Naive thymus-derived CD8-positive, alpha-beta T cell (primary cell): ENCODE measurements at regions not wholly inside any gene's neighbourhood (a gene's known extent, or its start where the extent isn't known, plus 50 kb on each side); places are given as distances from the start of the nearest gene placed in this dataset.
"Not testable (repeated sequence)": the region's sequence is repeated elsewhere in the genome, so short reads cannot be mapped to it uniquely, and the experiment has no call there.

Source experiments
- ATAC-seq, 2 donors: fragments of 150-1000 bp; cut with Tn5 transposase in 1 of 2; sonication (Bioruptor Pico), chemical (Tn5 transposase) in 1 of 2; 1 replicate in 1 of 2; 2 replicates in 1 of 2; pipeline ENCODE4 v1.10.0; 2021; ENCODE audit warnings: mild to moderate bottlenecking in 2 of 2, moderate library complexity in 2 of 2
- POLR2A ChIA-PET: fragments of 350-600 bp; sonication (Branson Sonifier 250); formaldehyde crosslinking; loops from one replicate; lab custom pipeline; 2021; ENCODE audit warnings: antibody characterized with exemption; lab: Charles Lee
- DNase-seq, 10 donors: peaks; one replicate each; pipeline versions ENCODE4 v3.0.0 to v3.0.0-alpha.2; 2020 to 2022
- H3K27ac Mint-ChIP-seq, 10 donors: one replicate each; pipeline ENCODE4 v1.8.0; 2020 to 2022; ENCODE audit warnings: mild to moderate bottlenecking in 10 of 10, mixed read lengths in 10 of 10, moderate library complexity in 4 of 10, inconsistent platforms in 1 of 10
- H3K27me3 Mint-ChIP-seq, 5 donors: one replicate each; pipeline ENCODE4 v1.8.0; 2021 to 2022; ENCODE audit warnings: mixed read lengths in 5 of 5
- H3K36me3 Mint-ChIP-seq, 3 donors: one replicate each; pipeline ENCODE4 v1.8.0; 2020 to 2022; ENCODE audit warnings: mixed read lengths in 3 of 3, mild to moderate bottlenecking in 2 of 3, inconsistent platforms in 1 of 3
- H3K4me1 Mint-ChIP-seq, 4 donors: one replicate each; pipeline ENCODE4 v1.8.0; 2021 to 2022; ENCODE audit warnings: mixed read lengths in 4 of 4
- H3K4me3 Mint-ChIP-seq, 10 donors: one replicate each; pipeline ENCODE4 v1.8.0; 2020 to 2022; ENCODE audit warnings: mild to moderate bottlenecking in 10 of 10, mixed read lengths in 10 of 10, moderate library complexity in 6 of 10, inconsistent platforms in 1 of 10
- H3K9me3 Mint-ChIP-seq, 9 donors: one replicate each; pipeline ENCODE4 v1.8.0; 2020 to 2022; ENCODE audit warnings: mixed read lengths in 9 of 9, mild to moderate bottlenecking in 3 of 9, inconsistent platforms in 1 of 9, moderate library complexity in 1 of 9

GRCh38 chr13:44669534-44669933 is 93.4 kb upstream of the TSC22D1 start:
- Mint-ChIP-seq H3K4me1 (peaks cover 0 to 2% (median 0%) of the 10 kb centered on the region in 4 donors), H3K9me3 (no peaks in the 10 kb centered on the region), H3K27ac (no peak overlapping the region), H3K36me3 (no peaks in the 10 kb centered on the region), H3K4me3 (no peak overlapping the region), H3K27me3 (peaks cover 0 to 3% (median 1%) of the 10 kb centered on the region in 5 donors)
- POLR2A ChIA-PET: no interaction called here
- ATAC-seq: no peak
- no peak for DNase-seq

GRCh38 chr13:44668688-44669087 is 92.6 kb upstream of the TSC22D1 start:
- ATAC-seq: no peak
- H3K27ac Mint-ChIP-seq: no peak overlapping the region
- peaks cover 0 to 2% (median 0%) of the 10 kb centered on the region in 4 donors for H3K4me1 Mint-ChIP-seq
- DNase-seq: no peak
- POLR2A ChIA-PET: no interaction called here
- no peaks in the 10 kb centered on the region for H3K9me3 Mint-ChIP-seq
- no peaks in the 10 kb centered on the region for H3K36me3 Mint-ChIP-seq
- peaks cover 0 to 3% (median 1%) of the 10 kb centered on the region in 5 donors for H3K27me3 Mint-ChIP-seq
- H3K4me3 Mint-ChIP-seq: no peak overlapping the region

GRCh38 chr13:44667943-44668342 is 91.8 kb upstream of the TSC22D1 start:
- Mint-ChIP-seq H3K4me1 (peaks cover 0 to 2% (median 0%) of the 10 kb centered on the region in 4 donors), H3K4me3 (no peak overlapping the region), H3K27me3 (peaks cover 0 to 4% (median 0%) of the 10 kb centered on the region in 5 donors), H3K36me3 (no peaks in the 10 kb centered on the region), H3K9me3 (no peaks in the 10 kb centered on the region), H3K27ac (no peak overlapping the region)
- POLR2A ChIA-PET: no interaction called here
- DNase-seq: no peak
- ATAC-seq: no peak

- H3K4me1 Mint-ChIP-seq, H3K9me3 Mint-ChIP-seq, H3K27ac Mint-ChIP-seq, DNase-seq, POLR2A ChIA-PET, H3K36me3 Mint-ChIP-seq, H3K27me3 Mint-ChIP-seq, ATAC-seq, H3K4me3 Mint-ChIP-seq: not testable (repeated sequence)
These were observed 90.4 kb upstream of the TSC22D1 start for GRCh38 chr13:44666538-44666937.

GRCh38 chr13:44664308-44664707 is 88.2 kb upstream of the TSC22D1 start:
- peaks cover 0 to 2% (median 0%) of the 10 kb centered on the region in 4 donors for H3K4me1 Mint-ChIP-seq
- no peak for DNase-seq

GRCh38 chr13:44662515-44662914 is 86.4 kb upstream of the TSC22D1 start:
- H3K27me3 Mint-ChIP-seq: peaks cover 0 to 10% (median 3%) of the 10 kb centered on the region in 5 donors
- ATAC-seq: no peak
- no peak for DNase-seq
- H3K27ac Mint-ChIP-seq: no peak overlapping the region
- H3K4me3 Mint-ChIP-seq: no peak overlapping the region
- H3K4me1 Mint-ChIP-seq: peaks cover 0 to 2% (median 0%) of the 10 kb centered on the region in 4 donors
- H3K36me3 Mint-ChIP-seq: no peaks in the 10 kb centered on the region
- POLR2A ChIA-PET: no interaction called here
- no peaks in the 10 kb centered on the region for H3K9me3 Mint-ChIP-seq

More at GRCh38 chr13:44664308-44664707, 88.2 kb upstream of the TSC22D1 start:
- peaks cover 0 to 10% (median 3%) of the 10 kb centered on the region in 5 donors for H3K27me3 Mint-ChIP-seq
- POLR2A ChIA-PET: no interaction called here
- H3K9me3 Mint-ChIP-seq: no peaks in the 10 kb centered on the region
- ATAC-seq: no peak
- no peaks in the 10 kb centered on the region for H3K36me3 Mint-ChIP-seq
- no peak overlapping the region for H3K27ac Mint-ChIP-seq
- no peak overlapping the region for H3K4me3 Mint-ChIP-seq

- Mint-ChIP-seq H3K27ac (no peak overlapping the region), H3K36me3 (no peaks in the 10 kb centered on the region), H3K27me3 (peaks cover 0 to 10% (median 3%) of the 10 kb centered on the region in 5 donors), H3K9me3 (no peaks in the 10 kb centered on the region), H3K4me3 (no peak overlapping the region), H3K4me1 (peaks cover 0 to 2% (median 0%) of the 10 kb centered on the region in 4 donors)
- ATAC-seq (no peak), DNase-seq (no peak)
- POLR2A ChIA-PET: no interaction called here
These were observed 85.8 kb upstream of the TSC22D1 start for GRCh38 chr13:44661936-44662335.

GRCh38 chr13:44660050-44660449 is 83.9 kb upstream of the TSC22D1 start:
- POLR2A ChIA-PET: no interaction called here
- H3K4me3 Mint-ChIP-seq: no peak overlapping the region

GRCh38 chr13:44652962-44653660 is 77.0 kb upstream of the TSC22D1 start:
- Mint-ChIP-seq H3K4me3 (no peak overlapping the region), H3K4me1 (peaks cover 0 to 2% (median 0%) of the 10 kb centered on the region in 4 donors), H3K27ac (peak overlapping the region in 1 of 10 donors; percentile 18), H3K27me3 (peaks cover 0 to 9% (median 7%) of the 10 kb centered on the region in 5 donors), H3K9me3 (no peaks in the 10 kb centered on the region), H3K36me3 (no peaks in the 10 kb centered on the region)
- DNase-seq: no peak
- no peak for ATAC-seq
- POLR2A ChIA-PET: no interaction called here

More at GRCh38 chr13:44660050-44660449, 83.9 kb upstream of the TSC22D1 start:
- H3K4me1 Mint-ChIP-seq: no peaks in the 10 kb centered on the region
- H3K36me3 Mint-ChIP-seq: no peaks in the 10 kb centered on the region
- H3K27ac Mint-ChIP-seq: no peak overlapping the region
- no peaks in the 10 kb centered on the region for H3K9me3 Mint-ChIP-seq
- ATAC-seq (no peak), DNase-seq (no peak)
- H3K27me3 Mint-ChIP-seq: peaks cover 0 to 10% (median 3%) of the 10 kb centered on the region in 5 donors

GRCh38 chr13:44652168-44652567 is 76.0 kb upstream of the TSC22D1 start:
- no peak overlapping the region for H3K4me3 Mint-ChIP-seq
- H3K4me1 Mint-ChIP-seq: peaks cover 0 to 2% (median 0%) of the 10 kb centered on the region in 4 donors
- DNase-seq (no peak), ATAC-seq (no peak)
- H3K27me3 Mint-ChIP-seq: peaks cover under 1 to 9% (median 7%) of the 10 kb centered on the region in 5 donors
- POLR2A ChIA-PET: no interaction called here
- no peaks in the 10 kb centered on the region for H3K36me3 Mint-ChIP-seq
- no peak overlapping the region for H3K27ac Mint-ChIP-seq
- H3K9me3 Mint-ChIP-seq: no peaks in the 10 kb centered on the region

- Mint-ChIP-seq H3K36me3 (no peaks in the 10 kb centered on the region), H3K9me3 (no peaks in the 10 kb centered on the region), H3K4me1 (peaks cover 0 to 2% (median 0%) of the 10 kb centered on the region in 4 donors), H3K27ac (no peak overlapping the region), H3K4me3 (no peak overlapping the region), H3K27me3 (peaks cover 4 to 10% (median 7%) of the 10 kb centered on the region in 5 donors)
- ATAC-seq (no peak), DNase-seq (no peak)
- POLR2A ChIA-PET: no interaction called here
These were observed 75.6 kb upstream of the TSC22D1 start for GRCh38 chr13:44651724-44652123.

GRCh38 chr13:44651209-44651608 is 75.1 kb upstream of the TSC22D1 start:
- Mint-ChIP-seq H3K4me1 (peaks cover 0 to 2% (median 0%) of the 10 kb centered on the region in 4 donors), H3K27me3 (peaks cover 5 to 11% (median 7%) of the 10 kb centered on the region in 5 donors), H3K9me3 (no peaks in the 10 kb centered on the region), H3K4me3 (no peak overlapping the region), H3K36me3 (no peaks in the 10 kb centered on the region), H3K27ac (peak overlapping the region in 1 of 10 donors; percentile 25)
- DNase-seq: no peak
- POLR2A ChIA-PET: no interaction called here
- no peak for ATAC-seq

- Mint-ChIP-seq H3K9me3 (no peaks in the 10 kb centered on the region), H3K27ac (no peak overlapping the region), H3K4me3 (no peak overlapping the region), H3K4me1 (peaks cover 0 to 2% (median 0%) of the 10 kb centered on the region in 4 donors), H3K27me3 (peaks cover 5 to 11% (median 7%) of the 10 kb centered on the region in 5 donors), H3K36me3 (no peaks in the 10 kb centered on the region)
- POLR2A ChIA-PET: no interaction called here
- no peak for ATAC-seq
- no peak for DNase-seq
These were observed 73.7 kb upstream of the TSC22D1 start for GRCh38 chr13:44649834-44650233.
